Panc1 (cell line): ENCODE measurements at regions not wholly inside any gene's neighbourhood (a gene's known extent, or its start where the extent isn't known, plus 50 kb on each side); places are given as distances from the start of the nearest gene placed in this dataset.

Source experiments
- ATAC-seq: fragments of 200-7000 bp; cut with Tn5 transposase; 2 replicates; pipeline ENCODE4 v1.9.1; 2020; ENCODE audit warnings: mild to moderate bottlenecking, moderate library complexity
- BruUV-seq: library from RNA; stranded (reverse); fragments of 400-500 nt; replicated peaks from 2 replicates; lab custom pipeline; 2021; lab: Mats Ljungman, UMichigan
- CTCF ChIA-PET: fragments of 300-600 bp; sonication (Branson Sonifier 250); formaldehyde crosslinking; loops from one replicate; lab custom pipeline; 2022; ENCODE audit warnings: antibody characterized with exemption; lab: Charles Lee
- POLR2A ChIA-PET: fragments of 300-600 bp; sonication (Branson Sonifier 250); formaldehyde crosslinking; loops from one replicate; lab custom pipeline; 2022; ENCODE audit warnings: antibody characterized with exemption; lab: Charles Lee
- DNase-seq: peaks from one replicate; pipeline ENCODE4 v3.0.0-alpha.2; 2010; ENCODE audit warnings: low read depth, low spot score
- H3K27ac ChIP-seq: 2 replicates; pipeline ENCODE4 v1.5.1; 2011; ENCODE audit warnings: mild to moderate bottlenecking, low read length, inconsistent platforms
- H3K27me3 ChIP-seq: fragments of 200-500 bp; sonication (Bioruptor generic); 2 replicates; pipeline ENCODE4 v1.6.0; 2014; ENCODE audit warnings: low read length, inconsistent platforms; ENCODE audit not compliant: control insufficient read depth, insufficient read depth
- H3K36me3 ChIP-seq: fragments of 200-500 bp; sonication (Bioruptor generic); 2 replicates; pipeline ENCODE4 v1.5.1; 2014; ENCODE audit warnings: inconsistent platforms, mild to moderate bottlenecking, low read length, moderate library complexity; ENCODE audit not compliant: control insufficient read depth, insufficient read depth
- H3K4me1 ChIP-seq: 2 replicates; pipeline ENCODE4 v1.5.1; 2011; ENCODE audit warnings: inconsistent platforms, mild to moderate bottlenecking, low read length, moderate library complexity; ENCODE audit not compliant: control insufficient read depth, insufficient read depth
- H3K4me3 ChIP-seq, 2 experiments: 2 replicates each; pipeline ENCODE4 v1.5.1; 2011 to 2012; ENCODE audit warnings: low read depth in 2 of 2, low read length in 2 of 2, mild to moderate bottlenecking in 2 of 2, inconsistent platforms in 1 of 2, moderate library complexity in 1 of 2
- H3K9me3 ChIP-seq: fragments of 200-500 bp; sonication (Bioruptor generic); 2 replicates; pipeline ENCODE4 v1.5.1; 2014; ENCODE audit warnings: low read depth, mild to moderate bottlenecking, inconsistent platforms, low read length, moderate library complexity; ENCODE audit not compliant: control insufficient read depth, insufficient read depth
- CTCF ChIP-seq: fragments of 450-650 bp; IDR thresholded peaks from 2 replicates; pipeline ENCODE4 v1.5.1; 2017; ENCODE audit warnings: mild to moderate bottlenecking
- POLR2AphosphoS5 ChIP-seq: IDR thresholded peaks from 2 replicates; pipeline ENCODE4 v1.6.1; 2012; ENCODE audit warnings: mild to moderate bottlenecking, low read depth, low read length, moderate library complexity
- REST ChIP-seq, 2 experiments: IDR thresholded peaks; 2 replicates each; pipeline ENCODE4 v1.6.1; 2011 to 2012; ENCODE audit warnings: low read depth in 2 of 2, control low read depth in 1 of 2, low read length in 1 of 2, mild to moderate bottlenecking in 1 of 2, moderate library complexity in 1 of 2; ENCODE audit not compliant: insufficient read depth in 1 of 2
- SIN3A ChIP-seq: IDR thresholded peaks from 2 replicates; pipeline ENCODE4 v1.6.1; 2012; ENCODE audit warnings: low read depth, mild to moderate bottlenecking, low read length, moderate library complexity, borderline replicate concordance; ENCODE audit not compliant: insufficient read depth
- TCF7L2 ChIP-seq: IDR thresholded peaks from 2 replicates; pipeline ENCODE4 v1.6.1; 2011; ENCODE audit warnings: mild to moderate bottlenecking, low read depth, low read length, inconsistent platforms
- in situ Hi-C: cut with HindIII; loops from 2 replicates; pipeline ENCODE4 v1.10.0; 2016; ENCODE audit warnings: low sequenced_read_pairs, low pct_unique_long_range_greater_than_20kb
- intact Hi-C: fragments of 100-400 bp; cut with micrococcal nuclease; formaldehyde crosslinking; loops from one replicate; pipeline ENCODE4 v1.10.0; 2022; ENCODE audit not compliant: unreplicated experiment

- Histone ChIP-seq H3K4me1 (no peaks in the 10 kb centered on the region), H3K36me3 (no peaks in the 10 kb centered on the region), H3K4me3 (no peak overlapping the region), H3K9me3 (no peaks in the 10 kb centered on the region), H3K27me3 (no peaks in the 10 kb centered on the region), H3K27ac (no peak overlapping the region)
- intact Hi-C loops (no loop called here), in situ Hi-C loops (no loop called here)
- no peak for DNase-seq
- ChIA-PET CTCF (no interaction called here), POLR2A (no interaction called here)
- ATAC-seq: no peak
- TF ChIP-seq REST (IDR thresholded peaks at IDR 0.05; ENCODE audit: insufficient read depth in 1 of 2, low read depth in 2 of 2, low read length in 1 of 2) (no peak), TCF7L2 (no peak), POLR2AphosphoS5 (no peak), CTCF (no peak), SIN3A (no peak)
- no TSS peak for BruUV-seq
Observed at GRCh38 chr12:62032870-62033269, 227.3 kb upstream of the USP15 start.

GRCh38 chr12:62044450-62045135 lies 215.6 kb upstream of the USP15 start:
- in situ Hi-C loops: no loop called here
- no peaks in the 10 kb centered on the region for H3K36me3 ChIP-seq
- no peaks in the 10 kb centered on the region for H3K27me3 ChIP-seq
- TF ChIP-seq CTCF (no peak), TCF7L2 (no peak), SIN3A (no peak), REST (IDR thresholded peaks at IDR 0.05; ENCODE audit: insufficient read depth in 1 of 2, low read depth in 2 of 2, low read length in 1 of 2) (no peak), POLR2AphosphoS5 (no peak)
- no TSS peak for BruUV-seq
- no peak overlapping the region for H3K27ac ChIP-seq
- ChIA-PET POLR2A (no interaction called here), CTCF (no interaction called here)
- no peak overlapping the region for H3K4me3 ChIP-seq
- DNase-seq (no peak), ATAC-seq (no peak)
- 0 out of 2 replicates have a peak, but pooled peaks cover 3% of the 10 kb centered on the region for H3K9me3 ChIP-seq
- H3K4me1 ChIP-seq: no peaks in the 10 kb centered on the region
- intact Hi-C loops: no loop called here
